T-cell (primary cell): ENCODE measurements at regions not wholly inside any gene's neighbourhood (a gene's known extent, or its start where the extent isn't known, plus 50 kb on each side); places are given as distances from the start of the nearest gene placed in this dataset.

Source experiments
- ATAC-seq, 4 experiments: fragments of 200-7000 bp in 3 of 4; fragments of 150-1000 bp in 1 of 4; cut with Tn5 transposase; replicated peaks in 1 of 4; 1 replicate in 3 of 4; 2 replicates in 1 of 4; pipeline ENCODE4 v1.10.0; 2021; ENCODE audit warnings: moderate library complexity in 3 of 4, mild to moderate bottlenecking in 2 of 4, moderate number of reproducible peaks in 1 of 4
- CTCF ChIA-PET, 2 donors: fragments of 300-600 bp; sonication (Branson Sonifier 250); formaldehyde crosslinking; loops; one replicate each; lab custom pipeline; 2022; ENCODE audit warnings: antibody characterized with exemption in 2 of 2; lab: Charles Lee
- POLR2A ChIA-PET, 2 donors: fragments of 300-600 bp; sonication (Branson Sonifier 250); formaldehyde crosslinking; loops; one replicate each; lab custom pipeline; 2022; ENCODE audit warnings: antibody characterized with exemption in 2 of 2; lab: Charles Lee
- DNase-seq, 35 experiments: peaks; one replicate each; pipeline versions ENCODE4 v3.0.0 to v3.0.0-alpha.2; 2013 to 2023
- H3K27ac ChIP-seq: one replicate; pipeline ENCODE4 v1.5.1; 2013; ENCODE audit warnings: low read length
- H3K27me3 ChIP-seq, 2 experiments: replicated peaks in 1 of 2; 1 replicate in 1 of 2; 2 replicates in 1 of 2; pipeline versions ENCODE4 v1.6.1 to v1.7.0; 2013; ENCODE audit warnings: low read length in 1 of 2, mixed read lengths in 1 of 2; ENCODE audit not compliant: control insufficient read depth in 2 of 2, insufficient read depth in 2 of 2; ENCODE audit errors: extremely low read depth in 1 of 2
- H3K36me3 ChIP-seq, 2 donors: 1 replicate in 1 of 2; 2 replicates in 1 of 2; pipeline versions ENCODE4 v1.6.1 to v1.7.0; 2013; ENCODE audit warnings: low read length in 1 of 2; ENCODE audit not compliant: control insufficient read depth in 2 of 2, insufficient read depth in 1 of 2; ENCODE audit errors: extremely low read depth in 1 of 2
- H3K4me1 ChIP-seq, 2 experiments: 1 replicate in 1 of 2; 2 replicates in 1 of 2; pipeline versions ENCODE4 v1.6.1 to v1.7.0; 2013; ENCODE audit warnings: low read length in 2 of 2, mixed read lengths in 1 of 2; ENCODE audit not compliant: insufficient read depth in 2 of 2, control insufficient read depth in 1 of 2; ENCODE audit errors: extremely low read depth in 1 of 2
- H3K4me3 ChIP-seq, 2 donors: 1 replicate in 1 of 2; 2 replicates in 1 of 2; pipeline versions ENCODE4 v1.5.1 to v1.7.0; 2013; ENCODE audit warnings: mild to moderate bottlenecking in 2 of 2, low read length in 1 of 2, moderate library complexity in 1 of 2; ENCODE audit not compliant: control insufficient read depth in 1 of 2; ENCODE audit errors: extremely low read depth in 1 of 2
- H3K9me3 ChIP-seq: 2 replicates; pipeline ENCODE4 v1.7.0; 2013
- H3K27ac Mint-ChIP-seq, 2 donors: one replicate each; pipeline ENCODE4 v1.8.0; 2020 to 2021; ENCODE audit warnings: mild to moderate bottlenecking in 2 of 2, mixed read lengths in 2 of 2
- H3K27me3 Mint-ChIP-seq, 2 donors: one replicate each; pipeline ENCODE4 v1.8.0; 2021 to 2022; ENCODE audit warnings: mixed read lengths in 2 of 2
- H3K36me3 Mint-ChIP-seq: one replicate; pipeline ENCODE4 v1.8.0; 2021; ENCODE audit warnings: mixed read lengths
- H3K4me1 Mint-ChIP-seq, 3 donors: one replicate each; pipeline ENCODE4 v1.8.0; 2020 to 2022; ENCODE audit warnings: mixed read lengths in 3 of 3, mild to moderate bottlenecking in 1 of 3
- H3K4me3 Mint-ChIP-seq, 3 donors: one replicate each; pipeline ENCODE4 v1.8.0; 2020 to 2022; ENCODE audit warnings: mild to moderate bottlenecking in 3 of 3, mixed read lengths in 3 of 3, moderate library complexity in 3 of 3
- H3K9me3 Mint-ChIP-seq, 3 donors: one replicate each; pipeline ENCODE4 v1.8.0; 2020 to 2022; ENCODE audit warnings: mixed read lengths in 3 of 3
- WGBS: methylation state at CpG from one replicate; pipeline ENCODE4 v1.1.5; 2013; ENCODE audit warnings: missing lambda C conversion rate; ENCODE audit not compliant: insufficient coverage; 5-methylcytosine and 5-hydroxymethylcytosine counted together

- no peak for ATAC-seq
- H3K27me3 ChIP-seq = no peaks in the 10 kb centered on the region
- H3K4me1 Mint-ChIP-seq = no peaks in the 10 kb centered on the region
- no peaks in the 10 kb centered on the region for H3K9me3 ChIP-seq
- POLR2A ChIA-PET = no interaction called here
- peaks cover 22 to 70% of the 10 kb centered on the region in 2 donors for H3K36me3 ChIP-seq
- no peaks in the 10 kb centered on the region for H3K9me3 Mint-ChIP-seq
- H3K4me3 Mint-ChIP-seq = no peak overlapping the region
- H3K4me1 ChIP-seq = no peaks in the 10 kb centered on the region
- no peaks in the 10 kb centered on the region for H3K27me3 Mint-ChIP-seq
- H3K27ac Mint-ChIP-seq = peak overlapping the region in 1 of 2 donors; percentile 66
- H3K4me3 ChIP-seq = no peak overlapping the region
- peak in 1 of 35 experiments; percentile 37 for DNase-seq
- CTCF ChIA-PET = no interaction called here
- H3K36me3 Mint-ChIP-seq = peaks cover 28% of the 10 kb centered on the region
- WGBS = 94% methylated on average over 12 of the region's 25 CpGs
- H3K27ac ChIP-seq = no peak overlapping the region
Measured at GRCh38 chr12:124381456-124382296, 86.8 kb downstream of the RFLNA start.

DNA sequence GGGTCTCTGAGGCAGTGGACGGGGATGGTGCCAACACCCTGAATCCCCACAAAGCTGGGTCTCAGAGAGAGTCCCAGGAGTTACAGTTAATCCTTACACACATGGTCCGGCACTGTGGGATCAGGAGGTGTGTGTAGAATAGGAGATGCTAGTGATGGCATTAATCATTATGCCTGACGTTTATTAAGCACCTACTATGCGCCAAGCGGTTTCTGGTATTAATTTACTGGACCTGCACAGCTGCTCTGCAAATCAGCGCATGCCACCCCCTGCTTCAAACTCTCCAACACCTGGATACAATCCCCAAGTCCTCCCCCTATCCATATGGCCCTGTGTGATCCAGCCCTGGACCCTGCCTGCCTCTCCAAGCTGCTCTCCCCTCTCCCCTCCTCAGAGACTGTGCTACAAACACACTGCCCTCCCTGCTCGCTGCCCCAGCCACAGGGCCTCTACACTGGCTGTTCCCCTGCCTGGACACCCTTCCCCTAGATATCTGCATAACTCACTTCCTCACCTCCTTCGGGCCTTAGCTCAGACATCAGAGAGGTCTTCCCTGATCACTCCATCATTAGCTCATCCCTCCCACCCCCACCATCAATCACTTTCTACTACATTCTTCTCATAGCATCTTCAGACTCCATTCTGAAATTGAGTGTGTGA lies 86.0 kb downstream of the RFLNA start:
- DNase-seq (no peak), ATAC-seq (no peak)
- 94% methylated on average over 3 of the region's 8 CpGs for WGBS
- H3K27me3 ChIP-seq = no peaks in the 10 kb centered on the region
- H3K4me1 ChIP-seq = no peaks in the 10 kb centered on the region
- H3K36me3 ChIP-seq = peaks cover 22 to 73% of the 10 kb centered on the region in 2 donors
- no peak overlapping the region for H3K27ac ChIP-seq
- ChIA-PET CTCF (no interaction called here), POLR2A (no interaction called here)
- Mint-ChIP-seq H3K27ac (peak overlapping the region in 1 of 2 donors; percentile 66), H3K9me3 (no peaks in the 10 kb centered on the region), H3K36me3 (peaks cover 31% of the 10 kb centered on the region), H3K4me3 (no peak overlapping the region), H3K27me3 (no peaks in the 10 kb centered on the region), H3K4me1 (no peaks in the 10 kb centered on the region)
- H3K9me3 ChIP-seq = no peaks in the 10 kb centered on the region
- H3K4me3 ChIP-seq = no peak overlapping the region

DNA sequence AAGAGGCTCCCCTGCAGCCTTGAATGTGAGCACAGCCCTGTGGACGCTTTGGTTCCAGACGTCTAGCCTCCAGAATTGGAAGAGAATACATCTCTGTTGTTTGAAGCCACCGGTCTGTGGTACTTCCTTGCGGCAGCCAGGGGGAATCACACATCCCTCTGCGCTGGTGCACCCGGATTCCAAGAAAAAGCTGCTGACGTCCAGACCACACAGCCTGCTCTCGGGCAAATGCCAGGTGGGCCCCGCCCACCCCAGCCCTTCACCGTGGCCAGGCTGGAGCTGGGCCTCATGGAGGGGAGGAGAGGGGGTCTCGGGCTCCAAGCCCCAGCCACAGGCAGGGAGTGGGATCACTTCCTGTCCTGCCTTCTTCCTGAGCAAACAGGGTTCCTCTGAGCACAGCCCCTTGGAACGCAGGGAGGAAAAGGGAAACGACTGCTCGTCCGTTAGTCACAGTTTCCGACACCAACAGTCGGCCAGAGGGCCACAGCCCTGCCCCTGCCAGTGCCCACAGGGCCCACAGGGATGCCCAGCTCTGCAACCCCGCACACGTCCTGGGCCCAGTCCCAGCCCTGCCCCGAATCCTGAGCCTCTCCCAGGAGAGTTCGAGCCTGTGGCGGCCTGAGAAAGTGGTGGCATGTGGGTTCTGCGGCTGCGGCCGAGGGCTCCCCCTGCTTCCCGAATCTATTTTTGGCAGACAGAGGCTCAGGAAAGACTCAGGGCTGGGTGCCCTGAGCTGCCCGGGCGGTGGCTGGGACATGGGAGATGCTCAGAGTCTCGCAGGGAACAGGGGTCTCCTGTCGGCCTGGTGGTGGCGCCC lies 85.3 kb downstream of the RFLNA start:
- Mint-ChIP-seq H3K4me3 (no peak overlapping the region), H3K9me3 (no peaks in the 10 kb centered on the region), H3K27me3 (no peaks in the 10 kb centered on the region), H3K4me1 (no peaks in the 10 kb centered on the region), H3K27ac (no peak overlapping the region), H3K36me3 (peaks cover 35% of the 10 kb centered on the region)
- H3K9me3 ChIP-seq = no peaks in the 10 kb centered on the region
- no peaks in the 10 kb centered on the region for H3K4me1 ChIP-seq
- DNase-seq (peak in 1 of 35 experiments; percentile 28), ATAC-seq (no peak)
- H3K4me3 ChIP-seq = no peak overlapping the region
- ChIA-PET POLR2A (no interaction called here), CTCF (no interaction called here)
- WGBS = 83% methylated on average over 28 of the region's 31 CpGs
- H3K27ac ChIP-seq = no peak overlapping the region
- peaks cover 18 to 65% of the 10 kb centered on the region in 2 donors for H3K36me3 ChIP-seq
- H3K27me3 ChIP-seq = no peaks in the 10 kb centered on the region

DNA sequence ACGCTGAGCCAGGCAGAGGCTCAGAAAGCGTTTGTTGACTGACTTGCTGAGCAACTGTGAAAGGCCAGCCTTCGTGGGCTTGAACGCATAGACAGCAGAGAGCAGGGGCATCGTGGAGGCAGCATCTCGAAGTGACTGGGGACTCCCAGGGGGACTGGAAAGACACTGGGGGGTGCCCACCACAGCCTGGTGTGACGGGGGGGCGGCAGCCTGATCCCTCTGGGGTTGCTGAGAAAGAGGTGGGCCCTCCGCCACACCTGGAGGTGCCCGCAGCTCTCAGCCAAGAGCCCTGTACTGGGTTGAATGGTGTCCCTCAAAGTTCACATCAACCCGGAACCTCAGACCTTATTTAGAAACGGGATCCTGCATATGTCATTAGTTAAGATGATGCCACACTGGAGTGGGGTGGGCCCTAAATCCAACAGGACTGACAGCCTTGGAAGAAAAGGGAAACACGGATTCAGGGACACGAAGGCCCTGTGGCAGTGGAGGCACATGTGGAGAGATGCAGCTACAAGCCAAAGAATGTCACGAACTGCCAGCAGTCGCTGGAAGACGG lies 84.6 kb downstream of the RFLNA start:
- ATAC-seq (no peak), DNase-seq (no peak)
- WGBS = 92% methylated on average over 11 of the region's 17 CpGs
- no peak overlapping the region for H3K27ac ChIP-seq
- ChIA-PET POLR2A (no interaction called here), CTCF (no interaction called here)
- no peaks in the 10 kb centered on the region for H3K27me3 Mint-ChIP-seq
- H3K27me3 ChIP-seq = no peaks in the 10 kb centered on the region
- peaks cover 32% of the 10 kb centered on the region for H3K36me3 Mint-ChIP-seq
- H3K4me3 ChIP-seq = no peak overlapping the region
- H3K4me1 Mint-ChIP-seq = no peaks in the 10 kb centered on the region
- no peaks in the 10 kb centered on the region for H3K9me3 Mint-ChIP-seq
- H3K9me3 ChIP-seq = no peaks in the 10 kb centered on the region
- peaks cover 13 to 61% of the 10 kb centered on the region in 2 donors for H3K36me3 ChIP-seq
- no peaks in the 10 kb centered on the region for H3K4me1 ChIP-seq
- no peak overlapping the region for H3K4me3 Mint-ChIP-seq
- H3K27ac Mint-ChIP-seq = no peak overlapping the region

DNA sequence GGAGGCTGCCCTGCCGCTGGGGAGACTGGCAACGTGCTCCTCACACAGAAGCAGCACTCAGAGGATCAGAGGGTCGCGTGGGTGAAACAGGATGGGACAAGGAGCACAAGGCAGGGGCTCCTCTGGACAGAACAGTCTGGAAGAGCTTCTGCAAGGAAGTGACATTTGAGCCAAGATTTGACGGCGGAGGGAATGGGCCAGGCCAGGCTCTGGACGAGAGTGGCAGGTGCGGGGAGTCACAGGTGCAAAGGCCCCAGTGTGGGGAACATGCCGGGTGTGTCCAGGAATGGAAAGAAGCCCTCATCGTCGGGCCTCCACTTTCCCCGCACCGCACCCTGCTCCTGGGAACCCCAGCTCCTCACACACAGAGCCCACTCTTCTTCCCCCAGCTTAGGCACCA lies 84.0 kb downstream of the RFLNA start:
- Histone ChIP-seq H3K36me3 (peaks cover 13 to 58% of the 10 kb centered on the region in 2 donors), H3K27ac (no peak overlapping the region), H3K27me3 (no peaks in the 10 kb centered on the region), H3K9me3 (no peaks in the 10 kb centered on the region), H3K4me3 (no peak overlapping the region), H3K4me1 (no peaks in the 10 kb centered on the region)
- ATAC-seq (no peak), DNase-seq (no peak)
- Mint-ChIP-seq H3K27me3 (no peaks in the 10 kb centered on the region), H3K36me3 (peaks cover 32% of the 10 kb centered on the region), H3K27ac (no peak overlapping the region), H3K4me1 (no peaks in the 10 kb centered on the region), H3K4me3 (no peak overlapping the region), H3K9me3 (no peaks in the 10 kb centered on the region)
- CTCF ChIA-PET = no interaction called here
- POLR2A ChIA-PET = no interaction called here
- WGBS = 96% methylated on average over 10 of the region's 13 CpGs

GRCh38 chr12:124377981-124378509 lies 83.2 kb downstream of the RFLNA start:
- DNase-seq (no peak), ATAC-seq (no peak)
- Mint-ChIP-seq H3K9me3 (no peaks in the 10 kb centered on the region), H3K27ac (no peak overlapping the region), H3K36me3 (peaks cover 32% of the 10 kb centered on the region), H3K27me3 (no peaks in the 10 kb centered on the region), H3K4me1 (no peaks in the 10 kb centered on the region), H3K4me3 (no peak overlapping the region)
- 98% methylated on average over 19 of the region's 26 CpGs for WGBS
- Histone ChIP-seq H3K4me1 (no peaks in the 10 kb centered on the region), H3K4me3 (no peak overlapping the region), H3K27ac (no peak overlapping the region), H3K36me3 (peaks cover 14 to 53% of the 10 kb centered on the region in 2 donors), H3K9me3 (no peaks in the 10 kb centered on the region), H3K27me3 (no peaks in the 10 kb centered on the region)
- POLR2A ChIA-PET = no interaction called here
- CTCF ChIA-PET = no interaction called here
